B cell (primary cell): ENCODE measurements at regions not wholly inside any gene's neighbourhood (a gene's known extent, or its start where the extent isn't known, plus 50 kb on each side); places are given as distances from the start of the nearest gene placed in this dataset.

ENCODE experiments used
- ATAC-seq: fragments of 200-7000 bp; cut with Tn5 transposase; one replicate; pipeline ENCODE4 v1.10.0; 2021; ENCODE audit warnings: low read depth, mild to moderate bottlenecking, moderate number of reproducible peaks, moderate library complexity
- CTCF ChIA-PET: fragments of 350-600 bp; sonication (Branson Sonifier 250); formaldehyde crosslinking; loops from one replicate; lab custom pipeline; 2021; ENCODE audit warnings: antibody characterized with exemption, inconsistent platforms; lab: Charles Lee
- POLR2A ChIA-PET: fragments of 350-600 bp; sonication (Branson Sonifier 250); formaldehyde crosslinking; loops from one replicate; lab custom pipeline; 2021; ENCODE audit warnings: antibody characterized with exemption; lab: Charles Lee
- DNase-seq: peaks from one replicate; pipeline ENCODE4 v3.0.0; 2013
- H2AFZ ChIP-seq: 2 replicates; pipeline ENCODE4 v1.6.1; 2012; ENCODE audit warnings: mild to moderate bottlenecking, low read depth, low read length; ENCODE audit not compliant: insufficient read depth, poor library complexity, severe bottlenecking
- H3K27ac ChIP-seq, 2 donors: 1 replicate in 1 of 2; 2 replicates in 1 of 2; pipeline ENCODE4 v1.5.1; 2012 to 2013; ENCODE audit warnings: low read length in 2 of 2, mild to moderate bottlenecking in 2 of 2, moderate library complexity in 1 of 2
- H3K27me3 ChIP-seq, 4 experiments: fragments of 200-600 bp in 1 of 4; sonication (generic) in 1 of 4; replicated peaks in 1 of 4; 1 replicate in 2 of 4; 2 replicates in 2 of 4; pipeline versions ENCODE4 v1.6.1 to v1.7.0; 2013 to 2016; ENCODE audit warnings: low read length in 3 of 4, mild to moderate bottlenecking in 2 of 4, mixed read lengths in 1 of 4, moderate library complexity in 1 of 4; ENCODE audit not compliant: insufficient read depth in 4 of 4, control insufficient read depth in 3 of 4; ENCODE audit errors: control extremely low read depth in 1 of 4
- H3K36me3 ChIP-seq, 2 experiments: replicated peaks in 1 of 2; 1 replicate in 1 of 2; 2 replicates in 1 of 2; pipeline versions ENCODE4 v1.6.1 to v1.7.1; 2013; ENCODE audit warnings: low read length in 1 of 2; ENCODE audit not compliant: insufficient read depth in 2 of 2, control insufficient read depth in 1 of 2; ENCODE audit errors: control extremely low read depth in 1 of 2, extremely low read depth in 1 of 2
- H3K4me1 ChIP-seq, 2 donors: fragments of 200-600 bp in 1 of 2; sonication (generic) in 1 of 2; 1 replicate in 1 of 2; 2 replicates in 1 of 2; pipeline versions ENCODE4 v1.5.1 to v1.6.1; 2013 to 2017; ENCODE audit warnings: low read length in 2 of 2; ENCODE audit not compliant: control insufficient read depth in 2 of 2, insufficient read depth in 2 of 2
- H3K4me2 ChIP-seq: replicated peaks from 2 replicates; pipeline ENCODE3; 2012; ENCODE audit warnings: mild to moderate bottlenecking, low read depth, low read length; ENCODE audit not compliant: poor library complexity, severe bottlenecking
- H3K4me3 ChIP-seq, 5 experiments: fragments of 200-600 bp in 1 of 5; sonication (generic) in 1 of 5; 1 replicate in 3 of 5; 2 replicates in 2 of 5; pipeline versions ENCODE4 v1.5.1 to v1.7.0; 2011 to 2016; ENCODE audit warnings: low read length in 4 of 5, mild to moderate bottlenecking in 4 of 5, low read depth in 2 of 5, control low read depth in 1 of 5, moderate library complexity in 1 of 5; ENCODE audit not compliant: insufficient read depth in 1 of 5; ENCODE audit errors: control extremely low read depth in 1 of 5, extremely low read depth in 1 of 5
- H3K79me2 ChIP-seq: fragments of 200-600 bp; sonication (generic); one replicate; pipeline ENCODE4 v1.6.0; 2016; ENCODE audit warnings: low read length; ENCODE audit not compliant: control insufficient read depth, insufficient read depth
- H3K9ac ChIP-seq: fragments of 200-600 bp; sonication (generic); 2 replicates; pipeline ENCODE4 v1.6.1; 2017; ENCODE audit warnings: mild to moderate bottlenecking, low read length, moderate library complexity
- H3K9me3 ChIP-seq, 3 donors: one replicate each; pipeline versions ENCODE4 v1.6.1 to v1.7.1; 2013; ENCODE audit warnings: low read length in 2 of 3; ENCODE audit not compliant: control insufficient read depth in 2 of 3, insufficient read depth in 1 of 3; ENCODE audit errors: control extremely low read depth in 1 of 3
- H4K20me1 ChIP-seq: 2 replicates; pipeline ENCODE4 v1.6.0; 2012; ENCODE audit warnings: mild to moderate bottlenecking, low read length; ENCODE audit not compliant: insufficient read depth, control insufficient read depth, poor library complexity, severe bottlenecking
- H3K27ac Mint-ChIP-seq: one replicate; pipeline ENCODE4 v1.8.0; 2021; ENCODE audit warnings: mixed read lengths
- H3K27me3 Mint-ChIP-seq: one replicate; pipeline ENCODE4 v1.8.0; 2021; ENCODE audit warnings: mixed read lengths
- H3K4me1 Mint-ChIP-seq: one replicate; pipeline ENCODE4 v1.8.0; 2021; ENCODE audit warnings: mixed read lengths
- H3K4me3 Mint-ChIP-seq: one replicate; pipeline ENCODE4 v1.8.0; 2021; ENCODE audit warnings: mixed read lengths
- H3K9me3 Mint-ChIP-seq: one replicate; pipeline ENCODE4 v1.8.0; 2022; ENCODE audit warnings: mixed read lengths; ENCODE audit not compliant: insufficient read depth
- CTCF ChIP-seq: fragments of 200-600 bp; IDR thresholded peaks from one replicate; pipeline ENCODE4 v1.8.0; 2022; ENCODE audit warnings: antibody characterized with exemption, mild to moderate bottlenecking
- EZH2 ChIP-seq: IDR thresholded peaks from 2 replicates; pipeline ENCODE4 v1.6.1; 2012; ENCODE audit warnings: borderline replicate concordance, low read depth, mild to moderate bottlenecking, moderate library complexity, low read length; ENCODE audit not compliant: insufficient read depth, poor library complexity, severe bottlenecking
- WGBS: methylation state at CpG from one replicate; pipeline ENCODE4 v1.1.5; 2013; ENCODE audit warnings: missing lambda C conversion rate; ENCODE audit not compliant: insufficient coverage; 5-methylcytosine and 5-hydroxymethylcytosine counted together
- intact Hi-C: fragments of 100-400 bp; cut with micrococcal nuclease; formaldehyde crosslinking; loops from one replicate; pipeline ENCODE4 v1.10.0; 2022

- CTCF ChIA-PET: no interaction called here
- ATAC-seq (no peak), DNase-seq (no peak)
- Histone ChIP-seq H3K9me3 (no peaks in the 10 kb centered on the region), H2AFZ (no peak overlapping the region), H3K4me2 (no peak overlapping the region), H3K27ac (no peak overlapping the region), H4K20me1 (no peaks in the 10 kb centered on the region), H3K27me3 (no peaks in the 10 kb centered on the region), H3K36me3 (no peaks in the 10 kb centered on the region), H3K79me2 (no peaks in the 10 kb centered on the region), H3K4me3 (no peak overlapping the region), H3K4me1 (no peaks in the 10 kb centered on the region), H3K9ac (no peak overlapping the region)
- Mint-ChIP-seq H3K27ac (no peak overlapping the region), H3K27me3 (no peaks in the 10 kb centered on the region), H3K9me3 (peaks cover 4% of the 10 kb centered on the region), H3K4me1 (no peaks in the 10 kb centered on the region), H3K4me3 (no peak overlapping the region)
- no peak for TF ChIP-seq EZH2
- TF ChIP-seq CTCF: no peak
- no CpG with 5 or more reads among the region's 1 CpG for whole genome bisulfite sequencing
- intact Hi-C loops: no loop called here
- POLR2A ChIA-PET: no interaction called here
Measured at GRCh38 chr15:95252404-95252803, 1021.0 kb downstream of the MCTP2 start.

GRCh38 chr15:95254263-95254662 lies 1022.9 kb downstream of the MCTP2 start:
- WGBS: no CpG with 5 or more reads among the region's 3 CpGs
- Histone ChIP-seq H3K27ac (no peak overlapping the region), H4K20me1 (no peaks in the 10 kb centered on the region), H3K27me3 (no peaks in the 10 kb centered on the region), H2AFZ (no peak overlapping the region), H3K79me2 (no peaks in the 10 kb centered on the region), H3K4me1 (no peaks in the 10 kb centered on the region), H3K4me2 (no peak overlapping the region), H3K36me3 (no peaks in the 10 kb centered on the region), H3K9ac (no peak overlapping the region), H3K9me3 (no peaks in the 10 kb centered on the region), H3K4me3 (no peak overlapping the region)
- intact Hi-C loops: no loop called here
- DNase-seq (no peak), ATAC-seq (no peak)
- Mint-ChIP-seq H3K4me1 (no peaks in the 10 kb centered on the region), H3K27me3 (no peaks in the 10 kb centered on the region), H3K9me3 (no peaks in the 10 kb centered on the region), H3K4me3 (no peak overlapping the region), H3K27ac (no peak overlapping the region)
- TF ChIP-seq EZH2: no peak
- no peak for TF ChIP-seq CTCF
- POLR2A ChIA-PET: no interaction called here
- CTCF ChIA-PET: no interaction called here
